GM12878 (cell line): ENCODE measurements at regions not wholly inside any gene's neighbourhood (a gene's known extent, or its start where the extent isn't known, plus 50 kb on each side); places are given as distances from the start of the nearest gene placed in this dataset.

ENCODE experiments used
- ATAC-seq: fragments of 200-7000 bp; cut with Tn5 transposase; 3 replicates; pipeline ENCODE4 v1.9.1; 2020; ENCODE audit warnings: mild to moderate bottlenecking, moderate library complexity
- BruUV-seq: library from RNA; stranded (reverse); fragments of 400-500 nt; replicated peaks from 2 replicates; lab custom pipeline; 2021; lab: Mats Ljungman, UMichigan
- CTCF ChIA-PET: fragments of 300-600 bp; sonication (Branson Sonifier 250); formaldehyde crosslinking; extraction: SDS; loops from one replicate; lab custom pipeline; 2021; ENCODE audit warnings: inconsistent platforms; lab: Yijun Ruan, JAX
- POLR2A ChIA-PET: fragments of 350-600 bp; formaldehyde crosslinking; extraction: SDS; loops from one replicate; lab custom pipeline; 2021; ENCODE audit warnings: inconsistent platforms; lab: Charles Lee
- RAD21 ChIA-PET: fragments of 300-600 bp; sonication (Branson Sonifier 250); formaldehyde crosslinking; loops from one replicate; lab custom pipeline; 2023; ENCODE audit warnings: antibody characterized with exemption; ENCODE audit not compliant: unreplicated experiment; lab: Charles Lee
- SMC1A ChIA-PET: fragments of 300-600 bp; sonication (Branson Sonifier 250); formaldehyde crosslinking; loops from one replicate; lab custom pipeline; 2023; ENCODE audit not compliant: unreplicated experiment, uncharacterized antibody; lab: Charles Lee
- DNase-seq: peaks from one replicate; pipeline ENCODE4 v3.0.0-alpha.2; 2011; ENCODE audit warnings: low read depth, low spot score
- FAIRE-seq: peaks from 3 replicates; lab custom pipeline; 2011; peaks lifted over from hg19 to GRCh38; lab: Jason Lieb, UNC
- H2AFZ ChIP-seq: 2 replicates; pipeline ENCODE4 v1.6.0; 2011; ENCODE audit warnings: low read depth, low read length, control low read depth; ENCODE audit not compliant: control insufficient read depth
- H3K27ac ChIP-seq: 2 replicates; pipeline ENCODE4 v1.5.1; 2011; ENCODE audit warnings: control low read depth; ENCODE audit not compliant: control insufficient read depth, insufficient read depth
- H3K27me3 ChIP-seq, 2 experiments: replicated peaks in 1 of 2; 2 replicates each; pipeline versions ENCODE4 v1.6.0 to v1.6.1; 2011; ENCODE audit warnings: low read length in 1 of 2; ENCODE audit not compliant: control insufficient read depth in 2 of 2, insufficient read depth in 2 of 2
- H3K36me3 ChIP-seq, 2 experiments: 2 replicates each; pipeline ENCODE4 v1.5.1; 2011; ENCODE audit warnings: low read length in 1 of 2; ENCODE audit not compliant: control insufficient read depth in 2 of 2, insufficient read depth in 2 of 2
- H3K4me1 ChIP-seq: 2 replicates; pipeline ENCODE4 v1.6.1; 2011; ENCODE audit warnings: mild to moderate bottlenecking, low read length, moderate library complexity, mixed read lengths; ENCODE audit not compliant: control insufficient read depth, insufficient read depth
- H3K4me2 ChIP-seq: 2 replicates; pipeline ENCODE4 v1.6.0; 2011; ENCODE audit warnings: control low read depth; ENCODE audit not compliant: control insufficient read depth, insufficient read depth
- H3K4me3 ChIP-seq: fragments of 200-600 bp; sonication (generic); 2 replicates; pipeline ENCODE4 v1.5.1; 2016
- H3K79me2 ChIP-seq: 2 replicates; pipeline ENCODE4 v1.6.0; 2011; ENCODE audit warnings: low read length; ENCODE audit not compliant: control insufficient read depth, insufficient read depth
- H3K9ac ChIP-seq: 2 replicates; pipeline ENCODE4 v1.8.0; 2011; ENCODE audit warnings: low read length, control low read depth, mixed read lengths; ENCODE audit not compliant: control insufficient read depth, insufficient read depth
- H3K9me3 ChIP-seq: replicated peaks from 3 replicates; pipeline ENCODE4 v1.5.1; 2011; ENCODE audit warnings: mild to moderate bottlenecking, low read length; ENCODE audit not compliant: control insufficient read depth, insufficient read depth
- H4K20me1 ChIP-seq: 2 replicates; pipeline ENCODE4 v1.6.0; 2011; ENCODE audit not compliant: control insufficient read depth, insufficient read depth
- CEBPB ChIP-seq, 2 experiments: fragments of 150-350 bp in 1 of 2; IDR thresholded peaks; 2 replicates each; pipeline ENCODE4 v1.6.1; 2012 to 2014; ENCODE audit warnings: low read depth in 2 of 2, low read length in 2 of 2, borderline replicate concordance in 1 of 2, inconsistent platforms in 1 of 2
- EP300 ChIP-seq, 2 experiments: fragments of 150-350 bp in 1 of 2; IDR thresholded peaks; 2 replicates each; pipeline ENCODE4 v1.6.1; 2011 to 2012; ENCODE audit warnings: low read depth in 2 of 2, low read length in 2 of 2, borderline replicate concordance in 1 of 2, improper control_type of control experiment in 1 of 2, inconsistent platforms in 1 of 2; ENCODE audit not compliant: control insufficient read depth in 1 of 2
- FOXK2 ChIP-seq: fragments of 450-650 bp; IDR thresholded peaks from 2 replicates; pipeline ENCODE4 v1.6.1; 2017; ENCODE audit warnings: mild to moderate bottlenecking, moderate library complexity
- HCFC1 ChIP-seq: fragments of 150-350 bp; IDR thresholded peaks from 2 replicates; pipeline ENCODE4 v1.6.1; 2014; ENCODE audit warnings: low read length
- NFYA ChIP-seq: IDR thresholded peaks from 2 replicates; pipeline ENCODE4 v1.6.1; 2011; ENCODE audit warnings: low read depth, mild to moderate bottlenecking, low read length, improper control_type of control experiment, borderline replicate concordance
- NKRF ChIP-seq: fragments of 450-650 bp; conservative IDR thresholded peaks from 2 replicates; pipeline ENCODE4 v1.6.1; 2017; ENCODE audit warnings: mild to moderate bottlenecking, moderate library complexity
- NR2F1 ChIP-seq: fragments of 450-650 bp; conservative IDR thresholded peaks from 2 replicates; pipeline ENCODE4 v1.6.1; 2017; ENCODE audit warnings: mild to moderate bottlenecking
- PAX5 ChIP-seq: IDR thresholded peaks from 2 replicates; pipeline ENCODE4 v1.6.1; 2011; ENCODE audit warnings: low read depth, low read length, borderline replicate concordance
- POLR2AphosphoS2 ChIP-seq: IDR thresholded peaks from 2 replicates; pipeline ENCODE4 v1.6.1; 2011; ENCODE audit warnings: low read depth, mild to moderate bottlenecking, low read length, improper control_type of control experiment, moderate library complexity
- RELB ChIP-seq: fragments of 450-650 bp; IDR thresholded peaks from 2 replicates; pipeline ENCODE4 v1.6.1; 2017; ENCODE audit warnings: low read depth, mild to moderate bottlenecking, moderate library complexity
- SMC3 ChIP-seq: IDR thresholded peaks from 2 replicates; pipeline ENCODE4 v1.6.1; 2011; ENCODE audit warnings: low read length, improper control_type of control experiment, borderline replicate concordance
- WGBS: methylation state at CpG from one replicate; pipeline ENCODE4 v1.1.6; 2016; ENCODE audit warnings: low lambda C conversion rate; ENCODE audit not compliant: insufficient replicate concordance, insufficient coverage; ENCODE audit errors: missing lambda C conversion rate; 5-methylcytosine and 5-hydroxymethylcytosine counted together
- in situ Hi-C: fragments of 300-500 bp; cut with MboI; formaldehyde crosslinking; loops from 9 replicates; pipeline ENCODE4 v1.14.3; 2018; ENCODE audit warnings: mixed read lengths
- intact Hi-C: fragments of 100-400 bp; cut with micrococcal nuclease; formaldehyde crosslinking; loops from one replicate; pipeline ENCODE4 v1.14.2; 2022; ENCODE audit not compliant: unreplicated experiment

DNA sequence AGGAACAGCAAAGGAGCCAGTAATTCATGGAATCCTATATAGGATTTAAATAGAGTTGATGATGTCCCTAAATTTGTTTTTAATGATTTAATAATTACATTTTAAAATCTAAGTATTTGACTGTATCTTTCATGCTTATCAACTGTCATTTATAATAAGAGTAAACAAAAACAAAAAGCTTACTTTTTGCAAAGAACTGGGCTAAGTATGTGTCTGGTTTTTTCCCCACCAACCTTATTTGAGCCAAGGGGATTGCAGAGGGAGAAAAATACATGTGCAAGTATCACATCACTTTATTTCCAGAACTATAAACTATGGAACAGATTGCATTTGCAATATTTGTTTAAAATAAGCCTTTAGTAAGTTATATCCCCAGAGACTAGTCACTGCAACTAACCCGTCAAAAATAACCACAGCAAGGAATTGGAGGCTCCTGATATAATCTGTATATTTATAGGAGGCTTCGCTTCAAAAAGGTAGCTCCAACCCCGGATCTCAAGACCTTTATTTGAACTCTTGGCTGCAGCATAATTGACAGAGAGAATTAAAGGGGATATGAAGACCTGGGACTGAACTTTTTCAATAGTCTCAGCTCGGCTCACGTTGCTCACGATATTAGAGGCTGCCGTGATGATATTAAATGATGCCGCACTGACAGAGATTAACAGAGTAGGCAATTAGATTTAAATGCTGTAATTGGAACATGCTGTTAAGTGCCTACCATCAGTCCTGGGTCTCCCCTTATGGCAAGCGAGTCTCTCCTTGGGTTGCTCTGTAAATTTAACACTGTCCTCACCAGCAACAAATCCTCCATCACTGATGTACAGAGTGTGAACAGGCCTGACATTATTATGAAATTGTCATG lies 329.1 kb upstream of the NFIA start (continued):
- TF ChIP-seq RELB (no peak), PAX5 (no peak), HCFC1 (no peak)

- Histone ChIP-seq H4K20me1 (no peaks in the 10 kb centered on the region), H3K4me2 (no peak overlapping the region), H3K27ac (no peak overlapping the region), H3K4me3 (no peak overlapping the region), H3K36me3 (no peaks in the 10 kb centered on the region), H2AFZ (no peak overlapping the region), H3K9me3 (no peaks in the 10 kb centered on the region), H3K79me2 (no peaks in the 10 kb centered on the region), H3K27me3 (no peaks in the 10 kb centered on the region), H3K4me1 (no peaks in the 10 kb centered on the region), H3K9ac (no peak overlapping the region)
- RAD21 ChIA-PET, result no interaction called here
- CTCF ChIA-PET, result no interaction called here
- in situ Hi-C loops (no loop called here), intact Hi-C loops (no loop called here)
- TF ChIP-seq POLR2AphosphoS2, result no peak
- no peak for TF ChIP-seq CEBPB (IDR thresholded peaks at IDR 0.05; ENCODE audit: borderline replicate concordance in 1 of 2, low read depth in 2 of 2, low read length in 2 of 2)
- no peak for TF ChIP-seq NFYA
- TF ChIP-seq EP300 (IDR thresholded peaks at IDR 0.05; ENCODE audit: borderline replicate concordance in 1 of 2, control insufficient read depth in 1 of 2, low read depth in 2 of 2, low read length in 2 of 2), result no peak
- TF ChIP-seq NKRF, result no peak
- TF ChIP-seq FOXK2, result no peak
- TF ChIP-seq SMC3, result no peak
- TF ChIP-seq NR2F1, result no peak
- DNase-seq (no peak), FAIRE-seq (no peak), ATAC-seq (no peak)
- no TSS peak for BruUV-seq
- SMC1A ChIA-PET, result interaction anchor here (0.6 kb wide), 1 partner anchor 635 kb away, joined by 3 read pairs; no protein-coding TSS in a partner anchor
- POLR2A ChIA-PET, result no interaction called here
- WGBS, result 60% methylated on average over 1 of the region's 1 CpG
Measured at GRCh38 chr1:60751306-60751705, 331.1 kb upstream of the NFIA start.
